Neural cell (in vitro differentiated cells): ENCODE measurements at regions not wholly inside any gene's neighbourhood (a gene's known extent, or its start where the extent isn't known, plus 50 kb on each side); places are given as distances from the start of the nearest gene placed in this dataset.

Source experiments
- H2AFZ ChIP-seq: fragments of 200-600, 300-800 bp; sonication (generic), shearing (Covaris generic); 2 replicates; pipeline ENCODE4 v1.6.0; 2014; ENCODE audit warnings: low read depth, mild to moderate bottlenecking, antibody characterized with exemption, low read length, moderate library complexity
- H3F3A ChIP-seq: fragments of 200-600 bp; shearing (Covaris generic); 2 replicates; pipeline ENCODE4 v1.6.1; 2016; ENCODE audit warnings: mild to moderate bottlenecking, moderate library complexity, mixed read lengths, antibody characterized with exemption, low read length; ENCODE audit not compliant: insufficient read depth, poor library complexity, severe bottlenecking
- H3K27ac ChIP-seq: fragments of 200-600, 300-800 bp; sonication (generic), shearing (Covaris generic); 2 replicates; pipeline ENCODE4 v1.5.1; 2014; ENCODE audit warnings: mild to moderate bottlenecking, low read length, moderate library complexity
- H3K27me3 ChIP-seq: fragments of 300-800, 200-600 bp; sonication (generic), shearing (Covaris generic); 2 replicates; pipeline ENCODE4 v1.6.0; 2014; ENCODE audit warnings: mild to moderate bottlenecking, low read depth, low read length, moderate library complexity; ENCODE audit not compliant: insufficient read depth
- H3K36me3 ChIP-seq: fragments of 300-800, 200-600 bp; sonication (generic), shearing (Covaris generic); 2 replicates; pipeline ENCODE4 v1.5.1; 2014; ENCODE audit warnings: mild to moderate bottlenecking, antibody characterized with exemption, low read length, moderate library complexity; ENCODE audit not compliant: insufficient read depth
- H3K4me2 ChIP-seq: fragments of 300-800, 200-600 bp; sonication (generic), shearing (Covaris generic); 2 replicates; pipeline ENCODE4 v1.6.0; 2014; ENCODE audit warnings: mild to moderate bottlenecking, low read length
- H3K4me3 ChIP-seq: fragments of 300-800, 200-600 bp; sonication (generic), shearing (Covaris generic); 2 replicates; pipeline ENCODE4 v1.5.1; 2014; ENCODE audit warnings: mild to moderate bottlenecking, low read length, moderate library complexity
- H3K79me2 ChIP-seq: fragments of 200-600 bp; shearing (Covaris generic); replicated peaks from 2 replicates; pipeline ENCODE4 v1.6.0; 2014; ENCODE audit warnings: mild to moderate bottlenecking, low read length, moderate library complexity; ENCODE audit not compliant: insufficient read depth
- H3K9ac ChIP-seq: fragments of 300-800, 200-600 bp; sonication (generic), shearing (Covaris generic); 2 replicates; pipeline ENCODE4 v1.6.1; 2016; ENCODE audit warnings: mild to moderate bottlenecking, low read length, mixed read lengths
- H3K9me2 ChIP-seq: fragments of 200-600 bp; shearing (Covaris generic); 2 replicates; pipeline ENCODE4 v1.6.1; 2016; ENCODE audit warnings: mild to moderate bottlenecking, low read length, mixed read lengths; ENCODE audit not compliant: insufficient read depth
- H3K9me3 ChIP-seq: fragments of 200-600, 300-800 bp; sonication (generic), shearing (Covaris generic); 2 replicates; pipeline ENCODE4 v1.6.1; 2016; ENCODE audit warnings: mild to moderate bottlenecking, mixed run types, low read length, moderate library complexity, mixed read lengths
- H4K20me1 ChIP-seq: fragments of 200-600 bp; shearing (Covaris generic); 2 replicates; pipeline ENCODE4 v1.6.1; 2016; ENCODE audit warnings: mild to moderate bottlenecking, mixed run types; ENCODE audit not compliant: insufficient read depth
- CTCF ChIP-seq: fragments of 450-650 bp; IDR thresholded peaks from 2 replicates; pipeline ENCODE4 v1.5.1; 2014; ENCODE audit warnings: antibody characterized with exemption, mild to moderate bottlenecking, moderate library complexity; ENCODE audit not compliant: poor library complexity, severe bottlenecking
- EP300 ChIP-seq: fragments of 450-650 bp; conservative IDR thresholded peaks from 2 replicates; pipeline ENCODE4 v1.6.1; 2014; ENCODE audit warnings: antibody characterized with exemption, mild to moderate bottlenecking, moderate library complexity; ENCODE audit not compliant: poor library complexity, severe bottlenecking
- EZH2 ChIP-seq: fragments of 200-600, 300-800 bp; shearing (Covaris generic), sonication (generic); IDR thresholded peaks from 2 replicates; pipeline ENCODE4 v1.6.1; 2014; ENCODE audit warnings: antibody characterized with exemption, low read length, borderline replicate concordance, mild to moderate bottlenecking; ENCODE audit not compliant: insufficient read depth, poor library complexity, severe bottlenecking
- MXI1 ChIP-seq: fragments of 450-650 bp; conservative IDR thresholded peaks from 2 replicates; pipeline ENCODE4 v1.6.1; 2014; ENCODE audit warnings: antibody characterized with exemption, mild to moderate bottlenecking; ENCODE audit not compliant: poor library complexity, severe bottlenecking
- POLR2AphosphoS5 ChIP-seq: IDR thresholded peaks from 2 replicates; pipeline ENCODE4 v1.6.1; 2012
- RAD21 ChIP-seq: fragments of 450-650 bp; conservative IDR thresholded peaks from 2 replicates; pipeline ENCODE4 v1.6.1; 2014; ENCODE audit warnings: antibody characterized with exemption, mild to moderate bottlenecking, moderate library complexity
- SMC3 ChIP-seq: fragments of 450-650 bp; conservative IDR thresholded peaks from 2 replicates; pipeline ENCODE4 v1.6.1; 2014; ENCODE audit warnings: antibody characterized with exemption, mild to moderate bottlenecking, moderate library complexity; ENCODE audit not compliant: poor library complexity
- TAF1 ChIP-seq: IDR thresholded peaks from 2 replicates; pipeline ENCODE4 v1.6.1; 2012; ENCODE audit warnings: low read depth
- TF ChIP-seq, protein P1 (sequence below): IDR thresholded peaks from 2 replicates; pipeline ENCODE4 v1.6.1; 2012; ENCODE audit warnings: borderline replicate concordance

DNA sequence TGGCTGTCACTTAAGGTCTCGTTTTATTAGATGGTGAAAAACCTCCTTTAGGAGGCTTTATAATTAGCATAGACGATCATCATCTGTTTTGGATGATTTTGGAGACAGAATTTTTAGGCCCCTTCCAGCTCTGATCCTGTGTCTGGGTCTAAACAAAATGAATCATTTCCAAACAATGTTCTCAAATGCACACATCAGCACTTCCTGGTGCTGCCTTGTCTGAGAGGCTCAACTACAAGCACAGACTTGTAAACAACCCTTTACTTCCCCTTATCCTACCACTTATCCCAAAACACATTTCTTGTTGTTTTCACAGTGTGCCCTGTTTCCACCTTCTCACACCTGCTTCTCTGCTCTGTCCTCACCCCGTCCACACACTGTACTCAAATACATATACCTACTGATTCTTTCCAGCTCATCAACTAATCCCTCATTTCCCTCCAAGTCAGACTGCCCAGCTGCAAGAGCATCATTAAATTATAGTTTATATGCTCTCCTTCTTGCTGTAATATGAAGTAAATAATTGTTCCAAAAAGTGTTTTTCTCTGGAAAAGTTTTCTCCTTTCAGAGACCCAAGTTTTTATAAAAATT, 71.2 kb upstream of the COL3A1 start:
- Histone ChIP-seq H3K79me2 (no peaks in the 10 kb centered on the region), H3K9ac (no peak overlapping the region), H3K9me2 (no peaks in the 10 kb centered on the region), H3K4me3 (no peak overlapping the region), H3K36me3 (no peaks in the 10 kb centered on the region), H3F3A (no peaks in the 10 kb centered on the region), H3K27me3 (no peaks in the 10 kb centered on the region), H3K4me2 (no peak overlapping the region), H4K20me1 (no peaks in the 10 kb centered on the region), H3K27ac (no peak overlapping the region), H3K9me3 (no peaks in the 10 kb centered on the region), H2AFZ (no peak overlapping the region)
- TF ChIP-seq, protein P1, sequence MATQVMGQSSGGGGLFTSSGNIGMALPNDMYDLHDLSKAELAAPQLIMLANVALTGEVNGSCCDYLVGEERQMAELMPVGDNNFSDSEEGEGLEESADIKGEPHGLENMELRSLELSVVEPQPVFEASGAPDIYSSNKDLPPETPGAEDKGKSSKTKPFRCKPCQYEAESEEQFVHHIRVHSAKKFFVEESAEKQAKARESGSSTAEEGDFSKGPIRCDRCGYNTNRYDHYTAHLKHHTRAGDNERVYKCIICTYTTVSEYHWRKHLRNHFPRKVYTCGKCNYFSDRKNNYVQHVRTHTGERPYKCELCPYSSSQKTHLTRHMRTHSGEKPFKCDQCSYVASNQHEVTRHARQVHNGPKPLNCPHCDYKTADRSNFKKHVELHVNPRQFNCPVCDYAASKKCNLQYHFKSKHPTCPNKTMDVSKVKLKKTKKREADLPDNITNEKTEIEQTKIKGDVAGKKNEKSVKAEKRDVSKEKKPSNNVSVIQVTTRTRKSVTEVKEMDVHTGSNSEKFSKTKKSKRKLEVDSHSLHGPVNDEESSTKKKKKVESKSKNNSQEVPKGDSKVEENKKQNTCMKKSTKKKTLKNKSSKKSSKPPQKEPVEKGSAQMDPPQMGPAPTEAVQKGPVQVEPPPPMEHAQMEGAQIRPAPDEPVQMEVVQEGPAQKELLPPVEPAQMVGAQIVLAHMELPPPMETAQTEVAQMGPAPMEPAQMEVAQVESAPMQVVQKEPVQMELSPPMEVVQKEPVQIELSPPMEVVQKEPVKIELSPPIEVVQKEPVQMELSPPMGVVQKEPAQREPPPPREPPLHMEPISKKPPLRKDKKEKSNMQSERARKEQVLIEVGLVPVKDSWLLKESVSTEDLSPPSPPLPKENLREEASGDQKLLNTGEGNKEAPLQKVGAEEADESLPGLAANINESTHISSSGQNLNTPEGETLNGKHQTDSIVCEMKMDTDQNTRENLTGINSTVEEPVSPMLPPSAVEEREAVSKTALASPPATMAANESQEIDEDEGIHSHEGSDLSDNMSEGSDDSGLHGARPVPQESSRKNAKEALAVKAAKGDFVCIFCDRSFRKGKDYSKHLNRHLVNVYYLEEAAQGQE = no peak
- TF ChIP-seq EP300 (no peak), EZH2 (no peak), CTCF (no peak), SMC3 (no peak), TAF1 (no peak), RAD21 (no peak), POLR2AphosphoS5 (no peak), MXI1 (no peak)

DNA sequence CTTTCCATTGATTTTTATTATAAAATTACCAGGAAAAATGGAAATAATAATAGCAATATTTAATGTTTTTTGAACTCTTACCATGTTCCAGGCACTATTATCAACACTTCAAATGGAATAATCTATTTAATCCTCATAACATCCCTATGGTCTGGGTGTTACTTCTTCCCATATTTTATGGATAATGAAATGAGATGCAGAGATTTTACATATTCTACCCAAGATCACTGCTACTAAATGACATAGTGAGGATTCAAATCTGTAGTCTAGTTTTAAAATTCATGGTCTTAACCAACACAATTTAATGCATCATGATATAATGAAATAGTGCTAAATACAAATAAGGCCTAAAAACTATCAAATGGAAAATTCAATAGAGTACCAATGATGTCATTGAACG, 70.4 kb upstream of the COL3A1 start:
- Histone ChIP-seq H3K9me2 (no peaks in the 10 kb centered on the region), H3K4me2 (no peak overlapping the region), H3K79me2 (no peaks in the 10 kb centered on the region), H4K20me1 (no peaks in the 10 kb centered on the region), H3K4me3 (no peak overlapping the region), H2AFZ (no peak overlapping the region), H3K36me3 (no peaks in the 10 kb centered on the region), H3K9ac (no peak overlapping the region), H3K27ac (no peak overlapping the region), H3F3A (no peaks in the 10 kb centered on the region), H3K9me3 (no peaks in the 10 kb centered on the region), H3K27me3 (no peaks in the 10 kb centered on the region)
- TF ChIP-seq EZH2 = no peak
- no peak for TF ChIP-seq TAF1
- TF ChIP-seq RAD21 = no peak
- TF ChIP-seq, protein P1 = no peak
- TF ChIP-seq POLR2AphosphoS5 = no peak
- TF ChIP-seq EP300 = no peak
- TF ChIP-seq MXI1 = no peak
- no peak for TF ChIP-seq CTCF
- TF ChIP-seq SMC3 = no peak
